CD14-positive monocyte (primary cell): ENCODE measurements at regions not wholly inside any gene's neighbourhood (a gene's known extent, or its start where the extent isn't known, plus 50 kb on each side); places are given as distances from the start of the nearest gene placed in this dataset.
A peak's percentile ranks its signal among the peaks of the same experiment; 100 is the strongest.

Experiments
- DNase-seq, 3 donors: peaks; one replicate each; pipeline ENCODE4 v3.0.0-alpha.2; 2011 to 2022
- H2AFZ ChIP-seq: 2 replicates; pipeline ENCODE4 v1.6.0; 2012; ENCODE audit warnings: mild to moderate bottlenecking, low read depth, low read length, inconsistent platforms; ENCODE audit not compliant: insufficient read depth, poor library complexity, severe bottlenecking
- H3K27ac ChIP-seq, 2 donors: 1 replicate in 1 of 2; 2 replicates in 1 of 2; pipeline ENCODE4 v1.5.1; 2012 to 2013; ENCODE audit warnings: low read length in 2 of 2, control low read depth in 1 of 2, inconsistent platforms in 1 of 2, low read depth in 1 of 2, mild to moderate bottlenecking in 1 of 2
- H3K27me3 ChIP-seq, 2 donors: one replicate each; pipeline versions ENCODE4 v1.6.0 to v1.6.1; 2011 to 2013; ENCODE audit warnings: low read length in 2 of 2; ENCODE audit not compliant: control insufficient read depth in 2 of 2, insufficient read depth in 2 of 2
- H3K36me3 ChIP-seq, 2 donors: replicated peaks in 1 of 2; 1 replicate in 1 of 2; 2 replicates in 1 of 2; pipeline versions ENCODE4 v1.5.1 to v1.6.1; 2012 to 2013; ENCODE audit warnings: low read length in 2 of 2, control low read depth in 1 of 2, inconsistent platforms in 1 of 2, mild to moderate bottlenecking in 1 of 2; ENCODE audit not compliant: insufficient read depth in 2 of 2, control insufficient read depth in 1 of 2
- H3K4me1 ChIP-seq, 2 donors: 1 replicate in 1 of 2; 2 replicates in 1 of 2; pipeline versions ENCODE4 v1.5.1 to v1.6.1; 2012 to 2013; ENCODE audit warnings: low read length in 2 of 2, control low read depth in 1 of 2, inconsistent platforms in 1 of 2, mild to moderate bottlenecking in 1 of 2, moderate library complexity in 1 of 2; ENCODE audit not compliant: insufficient read depth in 2 of 2, control insufficient read depth in 1 of 2
- H3K4me2 ChIP-seq: replicated peaks from 2 replicates; pipeline ENCODE3; 2012; ENCODE audit warnings: low read length, moderate library complexity, mild to moderate bottlenecking; ENCODE audit not compliant: poor library complexity, severe bottlenecking; ENCODE audit errors: extremely low read depth
- H3K4me3 ChIP-seq, 3 experiments: fragments of 200-600 bp in 1 of 3; sonication (generic) in 1 of 3; replicated peaks in 1 of 3; 1 replicate in 2 of 3; 2 replicates in 1 of 3; pipeline ENCODE4 v1.5.1; 2011 to 2013; ENCODE audit warnings: low read length in 3 of 3, mild to moderate bottlenecking in 3 of 3, control low read depth in 2 of 3, low read depth in 2 of 3, inconsistent platforms in 1 of 3, moderate library complexity in 1 of 3
- H3K79me2 ChIP-seq: 2 replicates; pipeline ENCODE4 v1.6.0; 2012; ENCODE audit warnings: mild to moderate bottlenecking, control low read depth, inconsistent platforms, low read length, moderate library complexity; ENCODE audit not compliant: insufficient read depth
- H3K9ac ChIP-seq: 2 replicates; pipeline ENCODE4 v1.6.0; 2017; ENCODE audit warnings: low read length, mild to moderate bottlenecking; ENCODE audit not compliant: insufficient read depth, poor library complexity, severe bottlenecking
- H3K9me3 ChIP-seq, 2 donors: replicated peaks in 1 of 2; 1 replicate in 1 of 2; 2 replicates in 1 of 2; pipeline versions ENCODE4 v1.5.1 to v1.6.1; 2012 to 2013; ENCODE audit warnings: low read length in 2 of 2, control low read depth in 1 of 2; ENCODE audit not compliant: control insufficient read depth in 1 of 2, insufficient read depth in 1 of 2
- H4K20me1 ChIP-seq: 2 replicates; pipeline ENCODE4 v1.6.0; 2012; ENCODE audit warnings: mild to moderate bottlenecking, low read length, control low read depth, moderate library complexity; ENCODE audit not compliant: insufficient read depth
- H3K27ac Mint-ChIP-seq, 7 donors: one replicate each; pipeline ENCODE4 v1.8.0; 2020; ENCODE audit warnings: mild to moderate bottlenecking in 7 of 7, mixed read lengths in 7 of 7, moderate library complexity in 6 of 7, inconsistent platforms in 2 of 7
- H3K27me3 Mint-ChIP-seq, 3 donors: one replicate each; pipeline ENCODE4 v1.8.0; 2021 to 2022; ENCODE audit warnings: low read depth in 3 of 3, mild to moderate bottlenecking in 3 of 3, mixed read lengths in 3 of 3, moderate library complexity in 3 of 3, inconsistent platforms in 1 of 3
- H3K36me3 Mint-ChIP-seq, 2 donors: one replicate each; pipeline ENCODE4 v1.8.0; 2020; ENCODE audit warnings: mixed read lengths in 2 of 2, inconsistent platforms in 1 of 2, mild to moderate bottlenecking in 1 of 2
- H3K4me1 Mint-ChIP-seq: one replicate; pipeline ENCODE4 v1.8.0; 2020; ENCODE audit warnings: mild to moderate bottlenecking, mixed read lengths
- H3K4me3 Mint-ChIP-seq, 2 donors: one replicate each; pipeline ENCODE4 v1.8.0; 2020; ENCODE audit warnings: mild to moderate bottlenecking in 2 of 2, mixed read lengths in 2 of 2, moderate library complexity in 1 of 2
- H3K9me3 Mint-ChIP-seq, 7 donors: one replicate each; pipeline ENCODE4 v1.8.0; 2020 to 2022; ENCODE audit warnings: mixed read lengths in 7 of 7, mild to moderate bottlenecking in 6 of 7, moderate library complexity in 6 of 7, inconsistent platforms in 2 of 7
- CTCF ChIP-seq: fragments of 200-600 bp; IDR thresholded peaks from one replicate; pipeline ENCODE4 v1.8.0; 2022; ENCODE audit warnings: antibody characterized with exemption, mild to moderate bottlenecking
- WGBS: methylation state at CpG from one replicate; pipeline ENCODE4 v1.1.5; 2013; ENCODE audit warnings: missing lambda C conversion rate; ENCODE audit not compliant: insufficient coverage; 5-methylcytosine and 5-hydroxymethylcytosine counted together
- intact Hi-C, 2 donors: fragments of 100-400 bp; cut with micrococcal nuclease; formaldehyde crosslinking; loops; one replicate each; pipeline versions ENCODE4 v1.15.0 to v1.15.1; 2023

GRCh38 chrX:16484338-16484737 lies 165.6 kb upstream of the S100G start:
- Mint-ChIP-seq H3K4me3 (peak overlapping the region in 1 of 2 donors; percentile 28), H3K36me3 (no peaks in the 10 kb centered on the region), H3K27ac (peak overlapping the region; percentile 56 to 91 (median 82)), H3K9me3 (peaks cover 0 to 3% (median 0%) of the 10 kb centered on the region in 7 donors), H3K4me1 (peaks cover 43% of the 10 kb centered on the region), H3K27me3 (peaks cover 0 to 12% (median 0%) of the 10 kb centered on the region in 3 donors)
- H3K36me3 ChIP-seq, result no peaks in the 10 kb centered on the region
- H2AFZ ChIP-seq, result no peak overlapping the region
- intact Hi-C loops, result no loop called here
- DNase-seq, result peak; percentile 84 to 94 (median 89)
- H3K9me3 ChIP-seq, result no peaks in the 10 kb centered on the region
- H3K9ac ChIP-seq, result no peak overlapping the region
- peak overlapping the region; percentile 26 for H3K4me2 ChIP-seq
- no peaks in the 10 kb centered on the region for H4K20me1 ChIP-seq
- no peaks in the 10 kb centered on the region for H3K79me2 ChIP-seq
- peak overlapping the region in 1 of 2 donors; percentile 65 for H3K27ac ChIP-seq
- peaks cover 31 to 53% of the 10 kb centered on the region in 2 donors for H3K4me1 ChIP-seq
- H3K27me3 ChIP-seq, result peaks cover 0 to 9% of the 10 kb centered on the region in 2 donors
- no peak for TF ChIP-seq CTCF
- H3K4me3 ChIP-seq, result no peak overlapping the region

GRCh38 chrX:16487620-16488385 lies 162.2 kb upstream of the S100G start:
- peaks cover 25 to 49% of the 10 kb centered on the region in 2 donors for H3K4me1 ChIP-seq
- H3K4me2 ChIP-seq, result no peak overlapping the region
- peak overlapping the region; percentile 28 to 58 for H3K27ac ChIP-seq
- no peak for TF ChIP-seq CTCF
- H3K27me3 ChIP-seq, result peaks cover 0 to 7% of the 10 kb centered on the region in 2 donors
- no peaks in the 10 kb centered on the region for H3K36me3 ChIP-seq
- no peaks in the 10 kb centered on the region for H3K9me3 ChIP-seq
- intact Hi-C loops, result no loop called here
- Mint-ChIP-seq H3K9me3 (peaks cover 0 to 3% (median 0%) of the 10 kb centered on the region in 7 donors), H3K4me3 (no peak overlapping the region), H3K27me3 (peaks cover 0 to 3% (median 2%) of the 10 kb centered on the region in 3 donors), H3K4me1 (peaks cover 36% of the 10 kb centered on the region), H3K27ac (peak overlapping the region in 4 of 7 donors; percentile 11 to 61 (median 26)), H3K36me3 (no peaks in the 10 kb centered on the region)
- peak; percentile 12 to 32 (median 19) for DNase-seq
- H3K9ac ChIP-seq, result no peak overlapping the region
- no peak overlapping the region for H2AFZ ChIP-seq
- H3K79me2 ChIP-seq, result no peaks in the 10 kb centered on the region
- H3K4me3 ChIP-seq, result no peak overlapping the region
- WGBS, result no CpG with 5 or more reads among the region's 2 CpGs
- no peaks in the 10 kb centered on the region for H4K20me1 ChIP-seq
